PC-9 (cell line): ENCODE measurements at regions not wholly inside any gene's neighbourhood (a gene's known extent, or its start where the extent isn't known, plus 50 kb on each side); places are given as distances from the start of the nearest gene placed in this dataset.

Experiments
- BruUV-seq: library from RNA; stranded (reverse); fragments of 400-500 nt; replicated peaks from 2 replicates; lab custom pipeline; 2021; lab: Mats Ljungman, UMichigan
- CTCF ChIA-PET: fragments of 300-600 bp; sonication (Branson Sonifier 250); formaldehyde crosslinking; loops from one replicate; lab custom pipeline; 2022; ENCODE audit warnings: antibody characterized with exemption; lab: Charles Lee
- POLR2A ChIA-PET: fragments of 300-600 bp; sonication (Branson Sonifier 250); formaldehyde crosslinking; loops from one replicate; lab custom pipeline; 2022; ENCODE audit warnings: antibody characterized with exemption; ENCODE audit not compliant: unreplicated experiment; lab: Charles Lee
- DNase-seq, 2 experiments: peaks; one replicate each; pipeline versions ENCODE4 v3.0.0 to v3.0.0-alpha.2; 2015 to 2022; ENCODE audit warnings: mixed read lengths in 1 of 2
- H2AFZ ChIP-seq: fragments of 200-600 bp; sonication (generic); 2 replicates; pipeline ENCODE4 v1.8.1; 2017; ENCODE audit warnings: antibody characterized with exemption
- H3F3A ChIP-seq: fragments of 200-600 bp; sonication (generic); 2 replicates; pipeline ENCODE4 v1.8.1; 2017; ENCODE audit warnings: antibody characterized with exemption, mild to moderate bottlenecking, low read depth; ENCODE audit not compliant: insufficient read depth
- H3K27ac ChIP-seq: fragments of 200-600 bp; sonication (generic); 2 replicates; pipeline ENCODE4 v1.6.1; 2016; ENCODE audit warnings: mixed run types
- H3K27me3 ChIP-seq: fragments of 200-600 bp; sonication (generic); 2 replicates; pipeline ENCODE4 v1.6.1; 2016; ENCODE audit warnings: low read depth, mixed run types; ENCODE audit not compliant: insufficient read depth
- H3K36me3 ChIP-seq: fragments of 200-600 bp; sonication (generic); 2 replicates; pipeline ENCODE4 v1.6.1; 2016; ENCODE audit warnings: low read depth, mixed run types
- H3K4me1 ChIP-seq: fragments of 200-600 bp; sonication (generic); replicated peaks from 2 replicates; pipeline ENCODE4 v1.6.1; 2016; ENCODE audit warnings: mixed run types; ENCODE audit not compliant: insufficient read depth
- H3K4me2 ChIP-seq: fragments of 200-600 bp; sonication (generic); 2 replicates; pipeline ENCODE4 v1.6.1; 2017; ENCODE audit warnings: mixed run types
- H3K4me3 ChIP-seq: fragments of 200-600 bp; sonication (generic); 2 replicates; pipeline ENCODE4 v1.6.1; 2016; ENCODE audit warnings: mixed run types
- H3K79me2 ChIP-seq: fragments of 200-600 bp; sonication (generic); 2 replicates; pipeline ENCODE4 v1.6.1; 2017; ENCODE audit warnings: low read depth, mixed run types
- H3K9me2 ChIP-seq: fragments of 200-600 bp; sonication (generic); 2 replicates; pipeline ENCODE4 v1.8.1; 2017; ENCODE audit warnings: mild to moderate bottlenecking; ENCODE audit not compliant: insufficient read depth
- H3K9me3 ChIP-seq: fragments of 200-600 bp; sonication (generic); 2 replicates; pipeline ENCODE4 v1.8.1; 2016; ENCODE audit warnings: low read depth; ENCODE audit not compliant: insufficient read depth
- H4K20me1 ChIP-seq: fragments of 200-600 bp; sonication (generic); 2 replicates; pipeline ENCODE4 v1.8.1; 2017; ENCODE audit not compliant: insufficient read depth
- EZH2 ChIP-seq: fragments of 200-600 bp; sonication (generic); IDR thresholded peaks from 2 replicates; pipeline ENCODE4 v1.8.0; 2017; ENCODE audit warnings: antibody characterized with exemption, low read depth
- intact Hi-C: fragments of 100-400 bp; cut with micrococcal nuclease; formaldehyde crosslinking; loops from one replicate; pipeline ENCODE4 v1.10.0; 2022; ENCODE audit not compliant: unreplicated experiment
- TF ChIP-seq, protein P1 (sequence below): fragments of 200-600 bp; sonication (generic); conservative IDR thresholded peaks from 2 replicates; pipeline ENCODE4 v1.6.1; 2017; ENCODE audit warnings: mixed run types, antibody characterized with exemption, mild to moderate bottlenecking, moderate library complexity

DNA sequence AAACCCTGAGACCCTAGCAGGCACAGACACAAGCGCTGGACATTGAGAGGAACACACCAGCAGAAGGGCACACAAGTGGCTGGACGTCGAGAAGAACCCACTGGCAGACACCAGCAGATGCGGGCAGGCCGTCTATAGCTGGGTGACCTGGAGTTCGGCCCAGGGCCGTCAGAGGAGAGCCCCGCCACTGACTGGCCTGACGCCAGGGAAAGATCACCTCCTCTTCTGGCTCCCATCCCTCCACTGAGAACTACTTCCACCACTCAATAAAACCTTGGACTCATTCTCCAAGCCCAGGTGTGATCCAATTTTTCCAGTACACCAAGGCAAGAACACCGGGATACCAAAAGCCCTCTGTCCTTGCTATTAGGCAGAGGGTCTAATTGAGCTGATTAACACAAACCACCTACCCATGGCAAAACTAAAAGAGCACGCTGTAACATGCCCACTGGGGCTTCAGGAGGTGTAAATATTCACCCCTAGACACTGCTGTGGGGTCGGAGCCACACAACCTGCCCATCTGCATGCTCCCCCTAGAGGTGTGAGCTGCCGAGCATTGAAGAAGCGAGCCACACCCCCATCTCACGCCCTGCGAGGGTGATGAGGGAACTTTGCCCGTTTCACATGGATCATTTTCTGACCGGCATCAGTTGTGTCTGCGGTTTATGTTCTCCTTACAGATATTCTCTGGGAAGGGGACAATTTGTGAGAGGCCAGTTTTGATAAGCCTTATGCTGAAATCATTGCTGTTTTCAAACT, 104.8 kb downstream of the HLX start:
- H3K79me2 ChIP-seq, result no peaks in the 10 kb centered on the region
- H3K4me3 ChIP-seq, result no peak overlapping the region
- H3K9me3 ChIP-seq, result no peaks in the 10 kb centered on the region
- no peak for DNase-seq
- H3F3A ChIP-seq, result no peaks in the 10 kb centered on the region
- H3K36me3 ChIP-seq, result no peaks in the 10 kb centered on the region
- CTCF ChIA-PET, result no interaction called here
- intact Hi-C loops, result no loop called here
- H3K27ac ChIP-seq, result no peak overlapping the region
- no peak overlapping the region for H2AFZ ChIP-seq
- POLR2A ChIA-PET, result no interaction called here
- H3K4me2 ChIP-seq, result no peak overlapping the region
- no peaks in the 10 kb centered on the region for H4K20me1 ChIP-seq
- no TSS peak for BruUV-seq
- TF ChIP-seq, protein P1, sequence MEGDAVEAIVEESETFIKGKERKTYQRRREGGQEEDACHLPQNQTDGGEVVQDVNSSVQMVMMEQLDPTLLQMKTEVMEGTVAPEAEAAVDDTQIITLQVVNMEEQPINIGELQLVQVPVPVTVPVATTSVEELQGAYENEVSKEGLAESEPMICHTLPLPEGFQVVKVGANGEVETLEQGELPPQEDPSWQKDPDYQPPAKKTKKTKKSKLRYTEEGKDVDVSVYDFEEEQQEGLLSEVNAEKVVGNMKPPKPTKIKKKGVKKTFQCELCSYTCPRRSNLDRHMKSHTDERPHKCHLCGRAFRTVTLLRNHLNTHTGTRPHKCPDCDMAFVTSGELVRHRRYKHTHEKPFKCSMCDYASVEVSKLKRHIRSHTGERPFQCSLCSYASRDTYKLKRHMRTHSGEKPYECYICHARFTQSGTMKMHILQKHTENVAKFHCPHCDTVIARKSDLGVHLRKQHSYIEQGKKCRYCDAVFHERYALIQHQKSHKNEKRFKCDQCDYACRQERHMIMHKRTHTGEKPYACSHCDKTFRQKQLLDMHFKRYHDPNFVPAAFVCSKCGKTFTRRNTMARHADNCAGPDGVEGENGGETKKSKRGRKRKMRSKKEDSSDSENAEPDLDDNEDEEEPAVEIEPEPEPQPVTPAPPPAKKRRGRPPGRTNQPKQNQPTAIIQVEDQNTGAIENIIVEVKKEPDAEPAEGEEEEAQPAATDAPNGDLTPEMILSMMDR, result no peak
- TF ChIP-seq EZH2, result no peak
- H3K4me1 ChIP-seq, result no peaks in the 10 kb centered on the region
- no peaks in the 10 kb centered on the region for H3K27me3 ChIP-seq
- no peaks in the 10 kb centered on the region for H3K9me2 ChIP-seq

DNA sequence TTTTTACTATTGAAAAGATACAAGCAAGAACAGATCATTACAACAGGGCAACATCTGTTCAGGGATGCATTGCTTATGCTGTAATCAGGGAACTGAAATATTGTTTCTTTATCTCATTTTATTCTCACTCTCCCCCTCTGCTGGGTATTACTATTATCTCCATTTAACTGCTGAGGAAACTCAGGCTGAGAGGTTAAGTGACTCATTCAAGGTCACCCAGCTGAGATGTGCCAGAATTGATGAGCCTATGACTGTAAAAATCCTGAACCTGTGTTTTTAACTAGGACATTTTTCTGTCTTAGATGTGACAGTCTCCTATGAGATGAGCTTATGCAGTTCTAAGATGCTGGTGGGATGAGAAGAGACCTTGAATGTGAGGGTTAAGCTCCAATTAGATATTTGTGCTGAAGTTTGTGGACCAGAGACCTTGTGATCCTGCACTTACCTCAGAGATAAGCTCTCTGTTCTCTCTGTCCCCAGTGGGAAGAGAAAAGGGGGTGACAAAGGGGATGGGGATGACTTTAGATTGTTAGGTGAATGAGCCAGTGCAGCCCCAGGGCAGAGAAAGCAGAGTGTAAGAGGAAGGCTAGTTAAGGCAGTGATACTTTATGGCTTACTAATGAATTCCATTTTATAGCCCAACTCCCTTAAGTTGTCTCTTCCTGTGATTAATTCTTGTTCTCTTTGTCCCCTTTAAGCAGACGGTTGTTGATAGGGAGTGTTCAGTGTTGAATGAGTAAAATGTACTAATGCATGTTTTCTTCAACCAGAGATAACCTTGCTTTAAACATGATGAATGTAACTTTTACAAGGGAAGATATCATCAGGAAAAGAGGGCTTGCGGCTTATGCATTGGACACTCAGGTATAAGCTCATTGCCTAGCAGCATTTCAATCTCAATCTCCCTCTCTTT, 111.4 kb downstream of the HLX start:
- no peak overlapping the region for H3K4me2 ChIP-seq
- H3K27ac ChIP-seq, result no peak overlapping the region
- H2AFZ ChIP-seq, result no peak overlapping the region
- H3K4me3 ChIP-seq, result no peak overlapping the region
- no peaks in the 10 kb centered on the region for H3F3A ChIP-seq
- H3K4me1 ChIP-seq, result no peaks in the 10 kb centered on the region
- TF ChIP-seq EZH2, result no peak
- TF ChIP-seq, protein P1, result no peak; the same call in 1 of the 2 replicates
- H3K27me3 ChIP-seq, result no peaks in the 10 kb centered on the region
- DNase-seq, result no peak
- ChIA-PET POLR2A (no interaction called here), CTCF (no interaction called here)
- H4K20me1 ChIP-seq, result no peaks in the 10 kb centered on the region
- BruUV-seq, result no TSS peak
- H3K9me2 ChIP-seq, result no peaks in the 10 kb centered on the region
- no peaks in the 10 kb centered on the region for H3K36me3 ChIP-seq
- H3K79me2 ChIP-seq, result no peaks in the 10 kb centered on the region
- H3K9me3 ChIP-seq, result no peaks in the 10 kb centered on the region
- intact Hi-C loops, result no loop called here

DNA sequence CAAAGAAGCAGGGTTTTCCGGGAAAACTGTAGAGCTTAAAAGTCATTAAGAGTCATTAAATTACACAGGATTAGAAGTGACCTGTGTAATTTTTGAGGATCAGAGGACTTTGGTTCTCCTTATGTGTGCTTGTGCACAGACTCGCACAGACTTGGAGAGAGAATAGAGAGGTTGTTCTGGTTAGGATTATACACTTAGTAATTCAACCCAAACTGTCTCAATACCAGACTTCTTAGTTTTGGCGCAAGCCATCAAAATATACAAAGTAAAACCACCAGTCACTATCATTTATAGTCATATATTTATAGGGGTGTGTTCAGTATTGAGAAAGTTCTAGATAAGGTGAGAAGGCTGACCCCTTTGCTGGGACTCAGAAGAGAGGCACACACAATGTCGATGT, 112.3 kb downstream of the HLX start:
- intact Hi-C loops, result no loop called here
- Histone ChIP-seq H3K9me2 (no peaks in the 10 kb centered on the region), H4K20me1 (no peaks in the 10 kb centered on the region), H3K4me1 (no peaks in the 10 kb centered on the region), H3K4me3 (no peak overlapping the region), H3K79me2 (no peaks in the 10 kb centered on the region), H2AFZ (no peak overlapping the region), H3K27me3 (no peaks in the 10 kb centered on the region), H3K36me3 (no peaks in the 10 kb centered on the region), H3K4me2 (no peak overlapping the region), H3K9me3 (no peaks in the 10 kb centered on the region), H3F3A (no peaks in the 10 kb centered on the region), H3K27ac (no peak overlapping the region)
- ChIA-PET CTCF (no interaction called here), POLR2A (no interaction called here)
- TF ChIP-seq EZH2, result no peak
- TF ChIP-seq, protein P1, result no peak
- no peak for DNase-seq
- BruUV-seq, result no TSS peak
